HepG2 (cell line): ENCODE measurements at regions not wholly inside any gene's neighbourhood (a gene's known extent, or its start where the extent isn't known, plus 50 kb on each side); places are given as distances from the start of the nearest gene placed in this dataset.
"Not testable (repeated sequence)": the region's sequence is repeated elsewhere in the genome, so short reads cannot be mapped to it uniquely, and the experiment has no call there.

Experiments used
- ATAC-seq: fragments of 200-7000 bp; cut with Tn5 transposase; 3 replicates; pipeline ENCODE4 v1.9.1; 2020; ENCODE audit warnings: mild to moderate bottlenecking, moderate library complexity
- BruUV-seq: library from RNA; stranded (reverse); fragments of 400-500 nt; replicated peaks from 2 replicates; lab custom pipeline; 2021; lab: Mats Ljungman, UMichigan
- CTCF ChIA-PET: fragments of 300-600 bp; formaldehyde crosslinking; extraction: SDS; loops from one replicate; lab custom pipeline; 2021; ENCODE audit warnings: low total read pairs, inconsistent platforms, low intra/inter-chr PET ratio; lab: Yijun Ruan, JAX
- POLR2A ChIA-PET: fragments of 350-600 bp; sonication (Branson Sonifier 250); formaldehyde crosslinking; loops from one replicate; lab custom pipeline; 2020; ENCODE audit warnings: antibody characterized with exemption, inconsistent platforms; lab: Yijun Ruan, JAX
- DNase-seq: peaks from one replicate; pipeline ENCODE4 v3.0.0-alpha.2; 2015; ENCODE audit warnings: low spot score
- FAIRE-seq: peaks from 3 replicates; lab custom pipeline; 2011; peaks lifted over from hg19 to GRCh38; lab: Jason Lieb, UNC
- H2AFZ ChIP-seq: one replicate; pipeline ENCODE4 v1.6.1; 2011; ENCODE audit warnings: low read length, inconsistent platforms
- H3K27ac ChIP-seq: fragments of 300-600 bp; 3 replicates; pipeline ENCODE4 v1.8.0; 2011; ENCODE audit warnings: mixed run types, mild to moderate bottlenecking, mixed read lengths, low read length, inconsistent platforms; ENCODE audit not compliant: insufficient read depth; ENCODE audit errors: extremely low read length
- H3K27me3 ChIP-seq, 2 experiments: fragments of 200-600 bp in 1 of 2; 2 replicates in 1 of 2; 3 replicates in 1 of 2; pipeline versions ENCODE4 v1.6.0 to v1.8.0; 2011; ENCODE audit warnings: low read length in 2 of 2, mild to moderate bottlenecking in 2 of 2, moderate library complexity in 2 of 2, inconsistent platforms in 1 of 2; ENCODE audit not compliant: insufficient read depth in 2 of 2, control insufficient read depth in 1 of 2
- H3K36me3 ChIP-seq, 2 experiments: fragments of 200-600 bp in 1 of 2; replicated peaks in 1 of 2; 2 replicates in 1 of 2; 3 replicates in 1 of 2; pipeline versions ENCODE4 v1.5.1 to v1.8.0; 2011; ENCODE audit warnings: low read length in 2 of 2, inconsistent platforms in 1 of 2; ENCODE audit not compliant: insufficient read depth in 2 of 2, control insufficient read depth in 1 of 2
- H3K4me1 ChIP-seq: 2 replicates; pipeline ENCODE4 v1.5.1; 2012; ENCODE audit warnings: low read length, inconsistent platforms; ENCODE audit not compliant: insufficient read depth
- H3K4me2 ChIP-seq: 2 replicates; pipeline ENCODE4 v1.6.0; 2011; ENCODE audit warnings: low read depth, low read length, inconsistent platforms
- H3K4me3 ChIP-seq, 3 experiments: fragments of 200-600 bp in 1 of 3; sonication (generic), shearing (Covaris generic) in 1 of 3; replicated peaks in 1 of 3; 2 replicates each; pipeline ENCODE4 v1.5.1; 2011 to 2016; ENCODE audit warnings: low read length in 3 of 3, inconsistent platforms in 2 of 3, low read depth in 2 of 3, mild to moderate bottlenecking in 2 of 3, control low read depth in 1 of 3, mixed read lengths in 1 of 3; ENCODE audit not compliant: insufficient read depth in 1 of 3
- H3K79me2 ChIP-seq: one replicate; pipeline ENCODE4 v1.6.1; 2011; ENCODE audit warnings: low read length, inconsistent platforms; ENCODE audit not compliant: insufficient read depth
- H3K9ac ChIP-seq: 2 replicates; pipeline ENCODE4 v1.6.0; 2011; ENCODE audit warnings: mild to moderate bottlenecking, low read depth, low read length, inconsistent platforms; ENCODE audit not compliant: insufficient read depth
- H3K9me3 ChIP-seq: 2 replicates; pipeline ENCODE4 v1.5.1; 2012; ENCODE audit warnings: mild to moderate bottlenecking, low read length
- H4K20me1 ChIP-seq: 2 replicates; pipeline ENCODE4 v1.6.0; 2011; ENCODE audit warnings: inconsistent platforms, mild to moderate bottlenecking, low read length, moderate library complexity; ENCODE audit not compliant: insufficient read depth
- WGBS: methylation state at CpG from one replicate; pipeline ENCODE4 v1.1.6; 2017; ENCODE audit warnings: low lambda C conversion rate; 5-methylcytosine and 5-hydroxymethylcytosine counted together
- in situ Hi-C: cut with HindIII; loops from 2 replicates; pipeline ENCODE4 v1.10.0; 2017; ENCODE audit warnings: low pct_unique_long_range_greater_than_20kb; ENCODE audit not compliant: extremely low pct_ligation_motif_present
- intact Hi-C: fragments of 100-400 bp; cut with micrococcal nuclease; formaldehyde crosslinking; loops from one replicate; pipeline ENCODE4 v1.10.0; 2022; ENCODE audit not compliant: unreplicated experiment
- TF ChIP-seq, protein P1 (sequence below): IDR thresholded peaks from 2 replicates; pipeline ENCODE4 v1.6.1; 2012; ENCODE audit warnings: inconsistent platforms
- TF ChIP-seq, protein P2 (sequence below), 2 experiments: fragments of 450-650 bp in 1 of 2; sonication (generic) in 1 of 2; formaldehyde crosslinking in 1 of 2; IDR thresholded peaks; 2 replicates each; pipeline versions ENCODE4 v1.6.1 to v1.8.0; 2016 to 2022; ENCODE audit warnings: antibody characterized with exemption in 1 of 2, mild to moderate bottlenecking in 1 of 2, missing genetic modification reagents in 1 of 2

DNA sequence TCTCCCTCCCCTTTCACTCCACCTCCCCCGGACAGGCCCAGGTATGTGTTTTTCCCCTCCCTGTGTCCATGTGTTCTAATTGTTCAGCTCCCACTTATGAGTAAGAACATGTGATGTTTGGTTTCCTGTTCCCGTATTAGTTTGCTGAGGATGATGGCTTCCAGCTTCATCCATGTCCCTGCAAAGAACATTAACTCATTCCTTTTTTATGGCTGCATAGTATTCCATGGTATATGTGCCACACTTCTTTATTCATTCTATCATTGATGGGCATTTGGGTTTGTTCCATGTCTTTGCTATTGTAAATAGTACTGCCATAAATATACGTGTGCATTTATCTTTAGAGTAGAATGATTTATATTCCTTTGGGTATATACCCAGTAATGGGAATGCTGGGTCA, 306.0 kb upstream of the RASGEF1B start:
- ATAC-seq, H3K9ac ChIP-seq, in situ Hi-C loops, FAIRE-seq, H4K20me1 ChIP-seq, H3K27ac ChIP-seq, H3K27me3 ChIP-seq, POLR2A ChIA-PET, H3K4me3 ChIP-seq, H3K4me2 ChIP-seq, DNase-seq, H3K9me3 ChIP-seq, H3K36me3 ChIP-seq, CTCF ChIA-PET, H2AFZ ChIP-seq, H3K79me2 ChIP-seq, H3K4me1 ChIP-seq, intact Hi-C loops, BruUV-seq: not testable (repeated sequence)
- WGBS = 26% methylated on average over 3 of the region's 3 CpGs

DNA sequence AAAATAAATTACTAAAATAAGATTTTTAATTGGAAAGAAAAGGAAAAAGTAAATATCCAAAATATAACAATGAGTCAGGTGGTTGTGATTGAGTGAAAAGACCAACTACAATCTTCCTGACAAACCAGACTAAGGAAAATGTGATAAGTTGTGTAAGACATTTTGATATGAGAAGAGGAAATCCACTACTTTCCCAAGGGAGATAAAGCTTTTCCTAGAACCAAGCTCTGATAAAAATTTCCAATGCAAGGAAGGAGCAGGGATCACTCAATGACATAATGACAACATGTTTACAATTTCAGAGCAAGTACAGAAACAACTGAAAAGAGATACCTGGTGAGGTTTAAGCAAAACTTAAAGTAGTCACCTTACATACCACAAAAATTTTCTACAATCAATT, 305.1 kb upstream of the RASGEF1B start:
- Histone ChIP-seq H2AFZ (no peak overlapping the region), H3K9me3 (no peaks in the 10 kb centered on the region), H3K27ac (no peak overlapping the region), H3K27me3 (no peaks in the 10 kb centered on the region), H3K4me1 (no peaks in the 10 kb centered on the region), H3K4me2 (no peak overlapping the region), H3K9ac (no peak overlapping the region), H3K4me3 (no peak overlapping the region), H3K79me2 (no peaks in the 10 kb centered on the region)
- FAIRE-seq (no peak), DNase-seq (no peak), ATAC-seq (no peak)
- CTCF ChIA-PET = no interaction called here
- no TSS peak for BruUV-seq
- TF ChIP-seq, protein P1, sequence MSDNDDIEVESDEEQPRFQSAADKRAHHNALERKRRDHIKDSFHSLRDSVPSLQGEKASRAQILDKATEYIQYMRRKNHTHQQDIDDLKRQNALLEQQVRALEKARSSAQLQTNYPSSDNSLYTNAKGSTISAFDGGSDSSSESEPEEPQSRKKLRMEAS = no peak
- TF ChIP-seq, all 625 proteins: peak for 0
- in situ Hi-C loops (no loop called here), intact Hi-C loops (no loop called here)
- no peaks in the 10 kb centered on the region for H4K20me1 ChIP-seq
- no peaks in the 10 kb centered on the region for H3K36me3 ChIP-seq
- POLR2A ChIA-PET = no interaction called here

DNA sequence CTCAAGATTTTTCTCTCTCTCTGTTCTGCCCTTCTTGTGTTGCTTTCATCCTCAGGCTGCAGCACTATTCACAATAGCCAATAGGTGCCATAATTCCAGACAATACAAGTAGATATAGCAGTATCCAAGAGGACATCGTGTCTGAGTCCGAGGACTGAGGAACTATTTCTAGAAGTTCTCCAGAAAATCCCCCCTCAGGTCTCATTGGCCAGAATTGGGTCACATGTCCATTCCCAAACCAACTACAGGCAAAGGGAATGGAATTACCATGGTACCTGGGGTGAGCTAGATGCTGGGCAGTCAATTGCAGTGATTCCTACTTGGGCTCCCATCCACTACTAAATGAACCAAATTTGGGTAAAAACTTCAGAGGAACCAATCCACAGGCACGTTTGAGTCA, 301.9 kb upstream of the RASGEF1B start:
- H4K20me1 ChIP-seq = no peaks in the 10 kb centered on the region
- no peaks in the 10 kb centered on the region for H3K4me1 ChIP-seq
- H3K4me3 ChIP-seq = no peak overlapping the region
- H2AFZ ChIP-seq = no peak overlapping the region
- no TSS peak for BruUV-seq
- in situ Hi-C loops (no loop called here), intact Hi-C loops (no loop called here)
- no peaks in the 10 kb centered on the region for H3K36me3 ChIP-seq
- ATAC-seq (no peak), FAIRE-seq (no peak), DNase-seq (no peak)
- no peaks in the 10 kb centered on the region for H3K9me3 ChIP-seq
- no peaks in the 10 kb centered on the region for H3K27me3 ChIP-seq
- no peak overlapping the region for H3K9ac ChIP-seq
- no peak overlapping the region for H3K27ac ChIP-seq
- no peaks in the 10 kb centered on the region for H3K79me2 ChIP-seq
- CTCF ChIA-PET = no interaction called here
- H3K4me2 ChIP-seq = no peak overlapping the region
- WGBS = 0% methylated on average over 3 of the region's 3 CpGs
- POLR2A ChIA-PET = no interaction called here
- TF ChIP-seq, protein P2, sequence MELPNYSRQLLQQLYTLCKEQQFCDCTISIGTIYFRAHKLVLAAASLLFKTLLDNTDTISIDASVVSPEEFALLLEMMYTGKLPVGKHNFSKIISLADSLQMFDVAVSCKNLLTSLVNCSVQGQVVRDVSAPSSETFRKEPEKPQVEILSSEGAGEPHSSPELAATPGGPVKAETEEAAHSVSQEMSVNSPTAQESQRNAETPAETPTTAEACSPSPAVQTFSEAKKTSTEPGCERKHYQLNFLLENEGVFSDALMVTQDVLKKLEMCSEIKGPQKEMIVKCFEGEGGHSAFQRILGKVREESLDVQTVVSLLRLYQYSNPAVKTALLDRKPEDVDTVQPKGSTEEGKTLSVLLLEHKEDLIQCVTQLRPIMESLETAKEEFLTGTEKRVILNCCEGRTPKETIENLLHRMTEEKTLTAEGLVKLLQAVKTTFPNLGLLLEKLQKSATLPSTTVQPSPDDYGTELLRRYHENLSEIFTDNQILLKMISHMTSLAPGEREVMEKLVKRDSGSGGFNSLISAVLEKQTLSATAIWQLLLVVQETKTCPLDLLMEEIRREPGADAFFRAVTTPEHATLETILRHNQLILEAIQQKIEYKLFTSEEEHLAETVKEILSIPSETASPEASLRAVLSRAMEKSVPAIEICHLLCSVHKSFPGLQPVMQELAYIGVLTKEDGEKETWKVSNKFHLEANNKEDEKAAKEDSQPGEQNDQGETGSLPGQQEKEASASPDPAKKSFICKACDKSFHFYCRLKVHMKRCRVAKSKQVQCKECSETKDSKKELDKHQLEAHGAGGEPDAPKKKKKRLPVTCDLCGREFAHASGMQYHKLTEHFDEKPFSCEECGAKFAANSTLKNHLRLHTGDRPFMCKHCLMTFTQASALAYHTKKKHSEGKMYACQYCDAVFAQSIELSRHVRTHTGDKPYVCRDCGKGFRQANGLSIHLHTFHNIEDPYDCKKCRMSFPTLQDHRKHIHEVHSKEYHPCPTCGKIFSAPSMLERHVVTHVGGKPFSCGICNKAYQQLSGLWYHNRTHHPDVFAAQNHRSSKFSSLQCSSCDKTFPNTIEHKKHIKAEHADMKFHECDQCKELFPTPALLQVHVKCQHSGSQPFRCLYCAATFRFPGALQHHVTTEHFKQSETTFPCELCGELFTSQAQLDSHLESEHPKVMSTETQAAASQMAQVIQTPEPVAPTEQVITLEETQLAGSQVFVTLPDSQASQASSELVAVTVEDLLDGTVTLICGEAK (IDR thresholded peaks at IDR 0.05) = no peak
- TF ChIP-seq, protein P2 (CRISPR knock-in tag; IDR thresholded peaks at IDR 0.05) = no peak
